Smooth muscle cell (in vitro differentiated cells): ENCODE measurements at regions not wholly inside any gene's neighbourhood (a gene's known extent, or its start where the extent isn't known, plus 50 kb on each side); places are given as distances from the start of the nearest gene placed in this dataset.

ENCODE experiments used
- DNase-seq: peaks from one replicate; lab custom pipeline; 2025; ENCODE audit not compliant: unreplicated experiment; lab: John Stamatoyannopoulos, UW
- H2AFZ ChIP-seq: fragments of 200-600 bp; sonication (generic); 2 replicates; pipeline ENCODE4 v1.6.0; 2016; ENCODE audit warnings: antibody characterized with exemption, low read depth, mild to moderate bottlenecking
- H3F3A ChIP-seq: fragments of 200-600 bp; sonication (generic); 2 replicates; pipeline ENCODE4 v1.6.0; 2017; ENCODE audit warnings: antibody characterized with exemption, low read depth
- H3K27ac ChIP-seq: fragments of 200-600 bp; sonication (generic); 2 replicates; pipeline ENCODE4 v1.5.1; 2016; ENCODE audit warnings: low read depth, mild to moderate bottlenecking
- H3K27me3 ChIP-seq: fragments of 200-600 bp; sonication (generic); 2 replicates; pipeline ENCODE4 v1.6.1; 2016; ENCODE audit warnings: low read depth, mild to moderate bottlenecking
- H3K36me3 ChIP-seq: fragments of 200-600 bp; sonication (generic); 2 replicates; pipeline ENCODE4 v1.5.1; 2016; ENCODE audit warnings: low read depth
- H3K4me1 ChIP-seq: fragments of 200-600 bp; sonication (generic); 2 replicates; pipeline ENCODE4 v1.5.1; 2016; ENCODE audit warnings: low read depth
- H3K4me2 ChIP-seq: fragments of 200-600 bp; sonication (generic); 2 replicates; pipeline ENCODE4 v1.6.0; 2016; ENCODE audit warnings: mild to moderate bottlenecking
- H3K4me3 ChIP-seq: fragments of 200-600 bp; sonication (generic); 2 replicates; pipeline ENCODE4 v1.5.1; 2016; ENCODE audit warnings: mild to moderate bottlenecking
- H3K79me2 ChIP-seq: fragments of 200-600 bp; sonication (generic); 2 replicates; pipeline ENCODE4 v1.6.0; 2016; ENCODE audit warnings: low read depth, mild to moderate bottlenecking
- H3K9ac ChIP-seq: fragments of 200-600 bp; sonication (generic); 2 replicates; pipeline ENCODE4 v1.6.0; 2016; ENCODE audit warnings: low read depth
- H3K9me3 ChIP-seq: fragments of 200-600 bp; sonication (generic); replicated peaks from 2 replicates; pipeline ENCODE4 v1.5.1; 2016; ENCODE audit warnings: low read depth
- H4K20me1 ChIP-seq: fragments of 200-600 bp; sonication (generic); 2 replicates; pipeline ENCODE4 v1.6.0; 2016; ENCODE audit warnings: low read depth
- CTCF ChIP-seq: fragments of 200-600 bp; sonication (generic); IDR thresholded peaks from 2 replicates; pipeline ENCODE4 v1.5.1; 2017; ENCODE audit warnings: borderline replicate concordance, mild to moderate bottlenecking, antibody characterized with exemption; ENCODE audit not compliant: insufficient read depth, poor library complexity, severe bottlenecking
- whole genome bisulfite sequencing: methylation state at CpG from one replicate; pipeline ENCODE4 v1.1.7; 2016; ENCODE audit warnings: low lambda C conversion rate; 5-methylcytosine and 5-hydroxymethylcytosine counted together

- Histone ChIP-seq H2AFZ (no peak overlapping the region), H3K36me3 (no peaks in the 10 kb centered on the region), H3K4me1 (no peaks in the 10 kb centered on the region), H3K4me3 (no peak overlapping the region), H3K79me2 (no peaks in the 10 kb centered on the region), H3K27ac (no peak overlapping the region), H3K27me3 (no peaks in the 10 kb centered on the region), H3F3A (no peaks in the 10 kb centered on the region), H3K9ac (no peak overlapping the region), H3K9me3 (no peaks in the 10 kb centered on the region), H4K20me1 (no peaks in the 10 kb centered on the region), H3K4me2 (no peak overlapping the region)
- WGBS = 76% methylated on average over 6 of the region's 6 CpGs
- no peak for DNase-seq
- no peak for TF ChIP-seq CTCF
Measured at GRCh38 chr2:8076448-8077342, 605.2 kb upstream of the ID2 start.

GRCh38 chr2:8078705-8079104, 603.2 kb upstream of the ID2 start:
- Histone ChIP-seq H3K9ac (no peak overlapping the region), H3K4me2 (no peak overlapping the region), H3K36me3 (no peaks in the 10 kb centered on the region), H3K27me3 (no peaks in the 10 kb centered on the region), H4K20me1 (no peaks in the 10 kb centered on the region), H3F3A (no peaks in the 10 kb centered on the region), H3K4me1 (no peaks in the 10 kb centered on the region), H3K27ac (no peak overlapping the region), H3K9me3 (no peaks in the 10 kb centered on the region), H3K4me3 (no peak overlapping the region), H2AFZ (no peak overlapping the region), H3K79me2 (no peaks in the 10 kb centered on the region)
- WGBS = 98% methylated on average over 2 of the region's 2 CpGs
- no peak for DNase-seq
- TF ChIP-seq CTCF = no peak

GRCh38 chr2:8080063-8080462, 601.8 kb upstream of the ID2 start:
- Histone ChIP-seq H2AFZ (no peak overlapping the region), H3K9ac (no peak overlapping the region), H3K27ac (no peak overlapping the region), H3K27me3 (no peaks in the 10 kb centered on the region), H3K4me2 (no peak overlapping the region), H3K9me3 (no peaks in the 10 kb centered on the region), H3K4me1 (no peaks in the 10 kb centered on the region), H3K36me3 (no peaks in the 10 kb centered on the region), H3K79me2 (no peaks in the 10 kb centered on the region), H4K20me1 (no peaks in the 10 kb centered on the region), H3K4me3 (no peak overlapping the region), H3F3A (no peaks in the 10 kb centered on the region)
- no peak for TF ChIP-seq CTCF
- no peak for DNase-seq

- Histone ChIP-seq H3K9me3 (no peaks in the 10 kb centered on the region), H3K4me2 (no peak overlapping the region), H3K9ac (no peak overlapping the region), H3K36me3 (no peaks in the 10 kb centered on the region), H3K27ac (no peak overlapping the region), H3K4me1 (no peaks in the 10 kb centered on the region), H3K27me3 (no peaks in the 10 kb centered on the region), H3K4me3 (no peak overlapping the region), H2AFZ (no peak overlapping the region), H4K20me1 (no peaks in the 10 kb centered on the region), H3F3A (no peaks in the 10 kb centered on the region), H3K79me2 (no peaks in the 10 kb centered on the region)
- DNase-seq = no peak
- TF ChIP-seq CTCF = no peak
- WGBS = 93% methylated on average over 5 of the region's 5 CpGs
Measured at GRCh38 chr2:8081130-8081529, 600.7 kb upstream of the ID2 start.
